GM21526 (cell line): ENCODE measurements at regions not wholly inside any gene's neighbourhood (a gene's known extent, or its start where the extent isn't known, plus 50 kb on each side); places are given as distances from the start of the nearest gene placed in this dataset.
"Not testable (repeated sequence)": the region's sequence is repeated elsewhere in the genome, so short reads cannot be mapped to it uniquely, and the experiment has no call there.

ENCODE experiments used
- ATAC-seq: cut with Tn5 transposase; IDR thresholded peaks from one replicate; pipeline ENCODE4 v1.9.1; 2021; ENCODE audit warnings: moderate library complexity; ENCODE audit not compliant: unreplicated experiment, low FRiP score

DNA sequence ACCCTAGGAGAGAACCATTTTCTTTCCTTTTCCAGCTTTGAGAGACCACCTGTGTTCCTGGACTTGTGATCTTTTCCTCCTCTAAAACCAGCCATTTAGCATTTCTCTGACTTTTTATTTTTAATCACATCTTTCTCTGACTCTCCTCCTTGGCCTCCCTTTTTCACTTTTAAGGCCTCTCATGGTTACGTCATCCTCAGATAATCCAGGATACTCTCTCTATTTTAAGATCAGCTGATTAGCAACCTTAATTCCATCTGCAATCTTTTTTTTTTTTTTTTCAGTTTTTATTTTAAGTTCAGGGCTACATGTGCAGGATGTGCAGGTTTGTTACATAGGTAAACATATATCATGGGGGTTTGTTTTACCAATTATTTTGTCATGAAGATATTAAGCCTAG is 54.0 kb downstream of the RFPL4B start:
- no peak for ATAC-seq

DNA sequence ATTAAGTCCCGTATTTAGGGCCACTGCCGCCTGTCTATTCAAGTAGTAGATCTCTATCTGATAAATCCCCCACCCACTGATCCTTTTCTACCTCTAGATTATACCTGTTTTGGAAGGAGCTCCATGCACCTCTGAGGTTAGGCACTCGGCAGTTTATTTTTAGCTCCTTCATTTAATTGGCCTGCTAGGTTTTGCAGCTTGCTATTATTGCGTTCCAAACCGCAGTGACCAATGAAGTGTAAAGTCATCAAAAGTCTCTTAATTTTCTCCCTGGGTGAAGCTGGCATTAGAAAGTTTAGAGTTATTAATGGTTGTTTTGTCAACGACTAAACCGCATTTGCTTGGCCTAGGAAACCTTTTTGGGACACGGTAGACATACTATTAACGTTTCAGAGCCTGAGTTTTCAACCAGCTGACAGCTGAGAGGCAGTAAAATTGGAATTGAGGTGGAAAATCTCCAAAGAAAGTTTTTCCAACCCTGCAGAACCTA is 60.0 kb downstream of the RFPL4B start:
- no peak for ATAC-seq

DNA sequence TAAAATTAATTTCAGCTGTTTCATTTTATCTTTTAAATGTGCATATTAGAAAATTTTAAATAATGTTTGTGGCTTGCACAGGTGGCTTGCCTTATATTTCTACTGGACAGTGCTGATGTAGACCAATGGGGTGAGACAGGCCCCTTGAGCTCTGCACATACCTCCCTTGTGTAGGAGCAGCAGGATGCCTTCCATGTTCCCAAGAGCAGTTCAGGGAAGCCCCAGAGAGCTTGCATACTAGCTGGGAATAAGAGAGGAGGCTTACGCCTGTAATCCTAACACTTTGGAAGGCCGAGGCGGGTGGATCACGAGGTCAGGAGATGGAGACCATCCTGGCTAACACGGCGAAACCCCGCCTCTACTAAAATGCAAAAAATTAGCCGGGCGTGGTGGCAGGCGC is 61.4 kb downstream of the RFPL4B start:
- no peak for ATAC-seq

DNA sequence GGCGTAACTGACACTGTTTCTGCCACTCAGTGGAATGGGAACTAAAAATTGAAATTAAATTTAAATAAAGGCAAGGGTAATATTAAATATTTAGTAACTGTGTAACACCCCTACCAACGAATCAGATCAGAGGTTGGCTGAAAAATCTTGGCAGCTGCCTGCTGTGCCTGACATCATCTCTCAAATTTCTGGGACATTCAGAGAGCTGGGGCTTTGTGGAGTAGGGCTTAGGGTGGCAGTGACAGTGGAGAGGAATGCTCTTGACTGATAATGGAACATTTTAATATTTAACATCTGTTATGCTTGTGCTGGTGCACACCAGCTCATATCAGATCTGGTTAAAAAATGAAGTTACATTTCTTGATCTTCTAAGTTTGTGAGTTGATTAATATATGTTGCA is 62.2 kb downstream of the RFPL4B start:
- no peak for ATAC-seq

DNA sequence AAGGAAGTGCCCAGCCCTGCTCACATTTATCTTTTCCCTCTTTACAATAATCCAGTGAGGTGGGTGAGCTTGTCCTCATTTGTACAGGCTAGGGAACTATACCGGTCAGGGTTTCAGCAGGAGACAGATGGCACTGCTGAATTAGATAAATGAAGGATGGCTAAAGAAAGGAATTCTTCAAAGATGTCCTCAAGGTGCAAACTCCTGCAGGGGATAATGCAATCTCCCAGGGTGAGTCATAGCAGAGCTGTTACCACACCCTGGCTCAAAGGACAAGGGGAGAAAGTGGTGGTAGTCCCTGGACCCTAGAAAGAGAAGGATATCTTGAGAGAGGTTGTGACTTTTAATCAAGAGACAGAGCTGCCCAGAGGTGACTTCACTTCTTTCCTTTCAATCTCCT is 66.7 kb downstream of the RFPL4B start:
- no peak for ATAC-seq

DNA sequence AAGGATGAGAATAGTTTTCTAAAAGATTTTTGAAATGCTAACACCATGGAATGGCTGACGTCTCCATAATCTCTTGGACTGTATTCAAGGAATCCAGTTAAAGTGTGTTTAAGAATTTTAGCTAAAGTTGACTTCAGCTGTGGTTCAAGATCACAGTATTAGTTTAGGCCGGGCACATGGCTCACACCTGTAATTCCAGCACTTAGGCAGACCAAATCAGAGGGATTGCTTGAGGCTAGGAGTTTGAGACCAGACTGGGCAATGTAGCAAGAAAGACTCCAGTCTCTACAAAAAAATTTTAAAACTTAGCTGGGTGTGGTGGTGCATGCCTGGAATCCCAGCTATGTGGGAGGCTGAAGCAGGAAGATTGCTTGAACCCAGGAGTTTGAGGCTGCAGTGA is 68.2 kb downstream of the RFPL4B start:
- ATAC-seq: no peak

DNA sequence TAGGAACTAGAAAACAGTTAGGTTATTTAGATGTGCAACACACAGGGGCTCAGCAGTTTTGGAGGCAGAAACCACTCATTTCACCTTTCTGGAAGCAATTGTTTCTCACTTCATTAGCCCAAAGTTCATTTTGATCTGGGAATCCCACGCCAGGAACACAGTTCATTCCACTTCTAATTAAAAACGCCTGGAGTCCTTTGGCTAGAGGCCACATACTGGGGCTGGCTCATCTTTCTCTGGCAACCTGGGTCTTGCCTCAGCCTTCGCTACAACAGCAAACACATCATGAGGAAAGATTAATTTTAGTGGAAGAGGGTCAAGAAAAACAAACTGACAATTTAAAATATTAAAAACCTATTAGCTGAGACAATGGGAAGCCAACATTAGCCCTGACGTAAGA is 69.7 kb downstream of the RFPL4B start:
- no peak for ATAC-seq

DNA sequence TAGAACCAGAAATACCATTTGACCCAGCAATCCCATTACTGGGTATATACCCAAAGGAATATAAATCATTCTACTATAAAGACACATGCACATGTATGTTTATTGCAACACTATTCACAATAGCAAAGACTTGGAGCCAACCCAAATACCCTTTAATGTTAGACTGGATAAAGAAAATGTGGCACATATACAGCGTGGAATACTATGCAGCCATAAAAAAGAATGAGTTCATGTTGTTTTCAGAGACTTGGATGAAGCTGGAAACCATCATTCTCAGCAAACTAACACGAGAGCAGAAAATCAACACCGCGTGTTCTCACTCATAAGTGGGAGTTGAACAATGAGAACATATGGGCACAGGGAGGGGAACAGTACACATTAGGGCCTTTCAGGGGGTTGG is 79.9 kb downstream of the RFPL4B start:
- not testable (repeated sequence) for ATAC-seq

DNA sequence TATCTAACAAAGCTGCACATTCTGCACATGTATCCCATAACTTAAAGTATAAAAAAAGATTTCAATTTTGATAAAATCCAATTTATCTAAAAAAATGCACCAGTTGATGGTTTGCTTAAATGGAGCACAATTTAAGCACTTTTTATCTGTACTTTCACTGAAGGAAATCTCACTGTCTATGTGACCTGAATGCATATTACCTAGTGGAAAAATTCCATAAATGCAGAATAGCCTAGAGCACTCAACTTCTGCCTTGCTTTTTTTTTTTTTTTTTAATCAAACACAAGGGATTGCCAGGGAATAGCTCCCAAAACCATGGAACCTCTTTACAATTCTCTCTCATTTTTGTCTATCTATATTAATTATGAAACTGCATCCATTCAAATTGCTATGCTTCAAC is 80.4 kb downstream of the RFPL4B start:
- no peak for ATAC-seq

DNA sequence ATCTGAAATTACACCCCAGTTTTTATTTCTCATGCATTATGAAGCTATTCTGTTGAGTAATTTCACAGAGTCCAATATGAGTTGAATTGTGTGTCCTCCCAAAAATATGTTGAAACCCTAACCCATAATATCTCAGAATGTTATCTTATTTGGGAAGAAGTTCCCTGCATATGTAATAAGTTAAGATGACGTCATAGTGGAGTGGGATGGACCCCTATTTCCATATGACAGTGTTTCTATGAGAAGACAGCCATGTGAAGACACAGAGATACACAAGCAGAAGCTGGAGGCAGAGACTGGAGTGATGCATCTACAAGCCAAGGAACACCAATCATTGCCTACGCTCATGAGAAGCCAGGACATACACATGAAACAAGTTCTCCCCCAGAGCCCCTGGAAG is 81.3 kb downstream of the RFPL4B start:
- no peak for ATAC-seq

DNA sequence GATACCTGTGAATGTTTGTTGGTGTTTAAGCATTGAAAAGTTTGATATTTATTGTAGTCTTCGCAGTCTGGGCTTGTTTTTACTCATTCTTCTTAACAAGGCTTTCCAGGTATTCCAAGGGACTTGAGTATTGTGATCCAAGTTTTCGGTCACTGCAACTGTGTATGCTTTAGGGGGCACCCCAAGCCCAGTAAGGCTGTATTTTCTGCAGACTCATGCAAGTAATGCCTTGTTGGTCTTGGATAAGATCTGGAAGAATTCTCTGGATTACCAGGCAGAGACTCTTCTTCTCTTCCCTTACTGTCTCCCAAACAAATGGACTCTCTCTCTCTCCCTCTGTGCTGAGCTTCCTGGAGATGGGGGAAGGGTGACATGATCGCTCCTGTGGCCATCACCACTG is 82.1 kb downstream of the RFPL4B start:
- ATAC-seq: no peak

DNA sequence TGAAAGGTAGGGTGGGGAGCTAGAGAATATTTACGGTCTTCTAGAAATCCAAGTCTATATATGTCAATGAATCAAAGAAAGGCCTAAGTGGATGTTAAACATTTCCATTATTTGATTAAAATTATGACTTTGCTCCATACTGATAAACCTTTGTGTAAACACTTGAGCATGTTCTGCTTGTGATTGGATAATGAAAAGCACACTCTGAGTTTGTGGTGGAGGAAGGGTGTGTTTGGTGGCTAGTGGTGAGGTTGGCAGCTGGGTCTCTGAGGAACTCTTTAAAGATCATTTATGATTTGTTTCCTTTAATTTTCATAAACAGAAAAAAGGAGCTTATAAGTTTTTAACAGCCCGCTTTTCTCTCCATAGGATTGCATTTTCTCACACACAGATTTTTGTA is 84.7 kb downstream of the RFPL4B start:
- no peak for ATAC-seq

DNA sequence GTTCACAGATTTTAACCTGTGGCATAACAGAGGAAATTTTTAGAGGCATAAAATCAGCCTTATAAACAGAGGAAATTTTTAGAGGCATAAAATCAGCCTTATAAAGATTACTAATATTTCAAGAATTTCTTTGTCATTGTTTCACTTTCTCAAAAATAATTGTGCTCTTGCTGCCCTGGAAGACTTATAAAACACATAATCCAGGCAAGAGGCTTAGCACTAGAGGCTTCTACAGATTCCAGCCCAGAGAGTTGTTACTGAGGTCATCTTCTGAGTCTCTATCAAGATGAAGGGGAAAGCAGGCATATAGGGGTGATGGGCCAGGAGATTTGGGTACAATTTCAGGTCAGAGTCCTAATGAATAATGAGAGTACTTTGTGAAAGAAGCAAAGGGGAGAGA is 85.7 kb downstream of the RFPL4B start:
- ATAC-seq: no peak

DNA sequence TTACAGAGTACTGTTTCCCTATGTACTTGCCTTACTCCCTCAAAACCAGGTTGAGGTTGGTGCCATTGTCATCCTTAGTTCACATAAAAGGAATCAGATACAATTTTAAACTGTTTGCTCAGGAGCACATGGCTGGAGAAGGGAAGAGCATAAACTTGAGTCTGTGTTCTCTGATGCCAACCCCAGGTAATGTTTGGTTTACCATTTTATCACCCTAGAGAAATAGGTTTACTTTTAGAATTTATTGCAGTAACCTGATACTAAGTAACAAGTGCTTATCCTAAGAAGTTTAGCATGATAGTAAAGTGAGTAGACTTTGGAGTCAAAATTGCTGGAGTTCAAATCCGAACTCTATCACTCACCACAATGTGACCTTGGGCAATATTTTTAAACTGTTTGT is 86.3 kb downstream of the RFPL4B start:
- no peak for ATAC-seq

DNA sequence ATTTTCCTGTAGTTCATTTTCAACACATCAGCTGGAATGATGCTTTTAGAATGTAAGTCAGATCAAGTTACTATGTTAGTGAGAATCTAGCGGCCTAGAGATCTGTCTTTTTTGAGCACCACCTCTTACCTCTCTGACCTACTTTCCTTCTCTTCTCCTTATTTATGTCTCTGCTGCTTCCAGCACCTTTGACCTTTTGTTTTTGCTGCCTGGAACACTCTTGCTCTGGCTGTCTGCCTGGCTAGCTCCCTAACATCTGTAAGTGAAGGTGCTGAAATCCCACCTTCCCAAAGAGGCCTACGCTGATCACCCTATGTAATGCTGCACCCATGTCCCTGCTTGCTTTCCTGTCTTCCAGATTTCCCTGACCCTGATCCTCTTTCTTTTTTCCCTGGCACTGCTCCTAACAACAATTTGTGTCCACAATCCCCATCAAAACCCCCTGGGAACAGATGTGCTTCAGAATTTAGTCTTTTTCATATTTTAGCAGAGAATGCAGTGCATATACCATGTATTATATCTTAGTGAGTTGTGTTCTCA is 87.8 kb downstream of the RFPL4B start:
- no peak for ATAC-seq

DNA sequence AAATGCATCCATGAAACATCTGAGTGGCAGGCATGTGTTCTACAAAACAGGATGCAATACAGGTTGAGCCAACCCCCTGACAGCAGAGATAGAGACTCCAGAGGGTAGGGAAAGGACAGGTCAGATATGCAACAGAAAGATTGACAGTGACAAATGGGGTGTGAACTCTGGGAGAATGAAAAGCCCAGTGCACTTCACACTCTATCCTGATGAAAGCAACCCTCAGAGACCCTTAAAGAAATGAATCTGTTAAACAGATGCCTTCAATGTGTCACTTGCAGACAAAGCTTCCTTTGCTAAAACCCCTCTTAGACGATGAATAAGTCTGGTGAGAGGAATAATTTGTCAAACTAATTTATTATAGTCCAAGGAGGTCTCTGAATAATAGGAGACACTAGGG is 89.9 kb downstream of the RFPL4B start:
- ATAC-seq: no peak

DNA sequence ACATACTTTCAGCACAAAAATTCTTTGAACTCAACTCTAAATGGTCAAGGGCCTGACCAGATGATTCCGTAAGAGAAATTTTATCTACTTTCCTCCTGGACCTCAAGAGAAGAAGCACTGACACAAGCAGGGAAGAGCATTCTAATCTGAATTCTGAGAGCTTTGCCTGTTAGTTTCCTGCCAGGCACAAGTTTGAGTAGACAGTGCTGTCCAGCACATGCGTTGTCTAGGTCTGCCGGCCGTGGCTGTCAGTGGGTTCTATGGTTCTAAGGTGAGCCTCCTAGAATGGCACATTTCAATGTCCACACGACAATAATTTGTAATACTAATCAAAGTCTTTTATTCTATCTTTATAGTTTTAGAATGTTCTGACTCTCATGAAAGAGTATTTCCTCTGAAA is 91.9 kb downstream of the RFPL4B start:
- ATAC-seq: no peak

DNA sequence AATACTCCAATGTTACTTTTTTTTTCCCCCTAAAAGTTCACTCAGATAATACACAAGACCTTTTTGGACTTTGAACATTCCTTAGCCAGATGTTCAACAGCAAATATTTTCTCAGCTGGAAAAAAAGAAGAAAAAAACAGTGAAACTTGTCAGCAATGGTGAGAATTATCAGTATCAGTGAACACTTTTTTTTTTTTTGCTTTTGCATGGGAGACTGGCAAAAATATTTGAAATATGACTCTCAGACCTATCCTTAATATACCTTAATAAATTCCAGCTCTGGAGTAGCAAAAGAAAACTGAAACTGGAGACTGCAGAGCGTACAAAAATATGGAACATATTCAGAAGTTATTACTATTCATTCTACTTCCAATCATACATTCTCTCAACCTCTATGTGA is 92.3 kb downstream of the RFPL4B start:
- no peak for ATAC-seq

DNA sequence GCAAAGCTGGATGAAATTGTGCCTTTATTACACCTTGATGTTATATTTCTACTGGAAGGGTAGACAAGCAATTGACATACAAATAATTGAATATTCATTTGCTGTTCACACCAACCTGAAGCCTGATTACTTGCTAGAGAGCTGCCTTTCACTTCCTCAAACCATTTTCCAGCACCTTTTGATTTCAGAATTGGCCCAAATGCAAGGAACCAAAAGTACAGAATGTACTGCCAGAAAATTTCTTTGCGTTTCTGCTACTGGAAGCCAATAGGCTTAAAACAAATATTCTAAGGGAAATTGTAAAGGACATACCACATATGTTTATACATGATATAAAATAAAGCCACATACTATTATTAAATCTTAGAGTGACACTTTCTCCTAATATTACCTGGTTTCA is 94.5 kb downstream of the RFPL4B start:
- no peak for ATAC-seq

DNA sequence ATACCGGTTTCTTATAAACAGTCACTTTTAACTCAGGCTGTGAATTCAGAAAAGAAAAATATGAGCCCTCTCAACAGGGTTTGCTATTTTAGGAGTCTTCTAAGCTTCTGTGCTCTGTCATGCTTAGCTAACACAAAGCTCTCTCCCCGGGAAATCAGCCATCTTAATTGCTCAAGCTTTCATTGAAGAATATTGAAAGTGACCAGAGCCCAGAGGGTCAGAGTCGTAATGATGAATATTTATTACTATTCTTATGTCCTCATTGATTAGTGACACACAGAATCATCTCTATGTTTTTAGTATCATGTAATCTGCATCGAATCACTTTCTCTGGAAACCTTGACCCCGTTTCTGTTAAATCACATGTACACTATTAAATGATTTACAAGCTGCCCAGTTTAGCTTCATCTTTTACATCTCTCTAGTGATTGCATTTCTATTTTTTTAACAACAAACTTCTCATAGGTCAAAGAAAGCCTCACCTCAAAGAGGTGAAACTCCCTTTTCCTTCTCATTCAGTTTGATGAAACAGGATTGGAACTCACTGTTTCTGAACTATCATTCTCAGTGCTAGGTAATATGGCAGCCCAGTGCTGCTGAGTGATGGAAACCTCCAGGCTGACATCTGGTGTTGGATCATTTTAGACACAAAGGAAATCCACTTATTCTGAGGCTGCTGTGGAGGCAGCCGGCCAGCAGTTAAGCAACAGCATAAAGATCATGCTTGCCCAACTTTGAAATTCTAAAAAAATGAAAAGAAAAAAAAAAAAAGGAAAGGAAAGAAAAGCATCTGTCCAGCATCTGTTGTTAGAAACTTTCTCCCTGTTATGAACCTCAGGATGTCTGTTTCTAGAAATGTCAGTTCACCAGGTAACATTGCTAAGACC is 96.3 kb downstream of the RFPL4B start:
- ATAC-seq: no peak

DNA sequence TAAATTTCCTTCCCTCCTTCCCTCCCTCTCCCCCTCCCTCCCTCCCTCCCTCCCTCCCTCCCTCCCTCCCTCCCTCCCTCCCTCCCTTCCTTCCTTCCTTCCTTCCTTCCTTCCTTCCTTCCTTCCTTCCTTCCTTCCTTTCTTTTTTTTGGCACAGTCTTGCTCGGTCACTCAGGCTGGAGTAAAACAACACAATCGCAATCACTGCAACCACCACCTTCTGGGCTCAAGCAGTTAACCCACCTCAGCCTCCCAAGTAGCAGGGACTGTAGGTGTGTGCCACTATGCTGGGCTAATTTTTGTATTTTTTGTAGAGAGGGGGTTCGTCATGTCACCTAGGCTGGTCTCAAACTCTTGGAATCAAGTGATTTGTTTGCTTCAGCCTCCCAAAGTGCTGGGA is 101.7 kb downstream of the RFPL4B start:
- ATAC-seq: not testable (repeated sequence)

DNA sequence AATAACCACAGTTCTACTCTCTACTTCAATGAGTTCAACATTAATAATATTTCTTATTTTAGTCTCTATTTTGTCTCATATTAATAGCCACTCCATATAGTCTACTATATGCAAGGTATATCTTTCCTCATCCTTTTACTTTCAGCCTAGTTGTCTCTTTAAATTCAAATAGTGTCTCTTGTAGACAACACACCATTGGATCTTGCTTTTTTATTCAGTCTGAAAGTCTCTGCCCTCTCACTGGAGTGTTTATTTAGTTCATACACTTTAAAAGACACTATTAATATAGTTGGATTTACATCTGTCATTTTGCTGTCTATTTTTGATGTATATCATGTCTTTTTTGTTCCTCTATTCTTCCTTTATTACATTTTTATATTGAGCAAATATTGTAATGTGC is 103.5 kb downstream of the RFPL4B start:
- no peak for ATAC-seq
